Mesothelial cell of epicardium (in vitro differentiated cells): ENCODE measurements at regions not wholly inside any gene's neighbourhood (a gene's known extent, or its start where the extent isn't known, plus 50 kb on each side); places are given as distances from the start of the nearest gene placed in this dataset.

Experiments used
- DNase-seq, 2 experiments: peaks; one replicate each; pipeline ENCODE4 v3.0.0; 2021; ENCODE audit warnings: low spot score in 2 of 2; ENCODE audit not compliant: unreplicated experiment in 2 of 2
- H3K27ac Mint-ChIP-seq: 2 replicates; pipeline ENCODE4 v1.8.0; 2021; ENCODE audit warnings: mixed read lengths
- H3K27me3 Mint-ChIP-seq: 2 replicates; pipeline ENCODE4 v1.8.0; 2021; ENCODE audit warnings: low read depth, mixed read lengths
- H3K36me3 Mint-ChIP-seq: 2 replicates; pipeline ENCODE4 v1.8.0; 2021; ENCODE audit warnings: mixed read lengths
- H3K4me1 Mint-ChIP-seq: 2 replicates; pipeline ENCODE4 v1.8.0; 2021; ENCODE audit warnings: mixed read lengths
- H3K4me3 Mint-ChIP-seq: 2 replicates; pipeline ENCODE4 v1.8.0; 2021; ENCODE audit warnings: mild to moderate bottlenecking, moderate library complexity, mixed read lengths
- H3K9me3 Mint-ChIP-seq: 2 replicates; pipeline ENCODE4 v1.8.0; 2021; ENCODE audit warnings: mixed read lengths
- TF ChIP-seq, protein P1 (sequence below): fragments of 200-600 bp; sonication (generic); IDR thresholded peaks from one replicate; pipeline ENCODE4 v1.5.0; 2021; ENCODE audit warnings: antibody characterized with exemption; ENCODE audit not compliant: unreplicated experiment

- peaks cover 16% of the 10 kb centered on the region for H3K4me1 Mint-ChIP-seq
- H3K36me3 Mint-ChIP-seq: no peaks in the 10 kb centered on the region
- DNase-seq: no peak
- H3K9me3 Mint-ChIP-seq: no peaks in the 10 kb centered on the region
- no peak overlapping the region for H3K27ac Mint-ChIP-seq
- no peak overlapping the region for H3K4me3 Mint-ChIP-seq
- TF ChIP-seq, protein P1, sequence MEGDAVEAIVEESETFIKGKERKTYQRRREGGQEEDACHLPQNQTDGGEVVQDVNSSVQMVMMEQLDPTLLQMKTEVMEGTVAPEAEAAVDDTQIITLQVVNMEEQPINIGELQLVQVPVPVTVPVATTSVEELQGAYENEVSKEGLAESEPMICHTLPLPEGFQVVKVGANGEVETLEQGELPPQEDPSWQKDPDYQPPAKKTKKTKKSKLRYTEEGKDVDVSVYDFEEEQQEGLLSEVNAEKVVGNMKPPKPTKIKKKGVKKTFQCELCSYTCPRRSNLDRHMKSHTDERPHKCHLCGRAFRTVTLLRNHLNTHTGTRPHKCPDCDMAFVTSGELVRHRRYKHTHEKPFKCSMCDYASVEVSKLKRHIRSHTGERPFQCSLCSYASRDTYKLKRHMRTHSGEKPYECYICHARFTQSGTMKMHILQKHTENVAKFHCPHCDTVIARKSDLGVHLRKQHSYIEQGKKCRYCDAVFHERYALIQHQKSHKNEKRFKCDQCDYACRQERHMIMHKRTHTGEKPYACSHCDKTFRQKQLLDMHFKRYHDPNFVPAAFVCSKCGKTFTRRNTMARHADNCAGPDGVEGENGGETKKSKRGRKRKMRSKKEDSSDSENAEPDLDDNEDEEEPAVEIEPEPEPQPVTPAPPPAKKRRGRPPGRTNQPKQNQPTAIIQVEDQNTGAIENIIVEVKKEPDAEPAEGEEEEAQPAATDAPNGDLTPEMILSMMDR: no peak
- H3K27me3 Mint-ChIP-seq: no peaks in the 10 kb centered on the region
Observed at GRCh38 chr2:18980786-18981430, 377.5 kb downstream of the OSR1 start.

DNA sequence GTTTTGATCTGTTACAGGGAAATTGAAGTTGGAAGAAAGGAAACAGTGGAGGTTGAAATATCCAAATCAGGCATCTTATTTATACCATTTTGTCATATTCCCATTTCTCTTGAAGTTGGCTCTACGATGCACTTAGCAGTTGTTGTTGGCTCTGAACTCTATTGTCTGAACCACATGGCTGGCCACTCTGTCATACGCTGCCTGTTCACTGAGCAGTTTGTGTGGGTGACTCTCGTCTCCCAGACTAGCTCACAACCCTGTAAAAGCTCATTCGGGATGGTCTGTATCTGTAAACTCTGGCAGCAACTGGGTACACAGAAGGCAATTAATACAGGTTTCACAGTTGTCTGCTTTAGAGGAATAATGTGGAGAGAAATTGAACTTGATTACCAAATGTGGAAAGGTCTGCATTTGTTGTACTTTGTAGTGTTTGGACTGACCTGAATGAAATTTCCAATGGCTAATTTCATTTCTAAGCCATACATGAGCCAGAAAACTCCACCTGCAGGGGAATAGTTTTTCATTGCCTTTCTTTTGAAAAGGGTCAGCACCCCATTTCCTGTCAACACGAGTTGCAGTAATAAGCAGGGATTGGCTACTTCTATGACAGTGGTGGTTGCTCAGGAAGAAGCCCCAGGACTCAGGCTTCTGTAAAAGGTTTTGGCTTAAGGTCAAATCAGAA is 378.2 kb downstream of the OSR1 start:
- Mint-ChIP-seq H3K27ac (no peak overlapping the region), H3K4me3 (no peak overlapping the region), H3K4me1 (peaks cover 23% of the 10 kb centered on the region), H3K9me3 (no peaks in the 10 kb centered on the region), H3K27me3 (no peaks in the 10 kb centered on the region), H3K36me3 (no peaks in the 10 kb centered on the region)
- no peak for DNase-seq
- TF ChIP-seq, protein P1: no peak

- DNase-seq: no peak
- Mint-ChIP-seq H3K4me3 (no peak overlapping the region), H3K27ac (peak overlapping the region; percentile 3), H3K9me3 (peaks cover 9% of the 10 kb centered on the region), H3K27me3 (no peaks in the 10 kb centered on the region), H3K4me1 (peaks cover 23% of the 10 kb centered on the region), H3K36me3 (no peaks in the 10 kb centered on the region)
- TF ChIP-seq, protein P1: no peak
Observed at GRCh38 chr2:18977409-18977808, 381.0 kb downstream of the OSR1 start.

- peaks cover 23% of the 10 kb centered on the region for H3K4me1 Mint-ChIP-seq
- no peaks in the 10 kb centered on the region for H3K27me3 Mint-ChIP-seq
- no peaks in the 10 kb centered on the region for H3K36me3 Mint-ChIP-seq
- peak overlapping the region; percentile 42 for H3K4me3 Mint-ChIP-seq
- TF ChIP-seq, protein P1: no peak
- peaks cover 9% of the 10 kb centered on the region for H3K9me3 Mint-ChIP-seq
- DNase-seq: no peak
- H3K27ac Mint-ChIP-seq: peak overlapping the region; percentile 74
Observed at GRCh38 chr2:18976168-18976961, 382.1 kb downstream of the OSR1 start.

DNA sequence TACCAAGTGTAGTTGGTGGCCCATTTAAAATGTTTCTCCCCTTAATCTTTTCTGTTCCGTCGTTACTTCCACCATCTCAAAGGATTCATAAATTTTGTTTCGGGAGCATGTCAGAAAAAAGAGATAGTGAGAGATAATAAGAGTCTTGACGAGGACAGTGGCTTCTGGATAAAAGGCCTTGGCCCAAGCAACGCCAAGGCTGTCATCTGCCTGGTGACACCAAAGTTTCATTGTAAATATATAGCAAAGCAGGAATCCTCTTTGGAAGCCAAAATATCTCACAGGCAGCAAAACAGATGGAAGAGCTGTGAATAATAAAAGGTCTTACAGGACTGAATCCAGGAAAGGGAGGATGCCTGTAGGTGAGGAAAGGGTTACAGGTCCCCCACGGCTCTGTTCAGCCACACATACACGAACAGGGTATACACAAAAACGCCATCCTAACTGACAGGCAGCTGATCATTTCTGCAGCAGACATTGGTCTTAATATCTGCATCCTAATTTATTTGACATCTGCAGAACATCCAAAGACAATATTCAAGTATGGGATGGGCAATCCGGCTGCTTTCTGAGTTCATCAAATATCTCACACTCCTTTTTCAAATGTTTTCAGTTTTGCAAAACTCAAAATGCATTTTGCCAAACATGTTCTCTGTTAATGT is 382.8 kb downstream of the OSR1 start:
- Mint-ChIP-seq H3K36me3 (no peaks in the 10 kb centered on the region), H3K4me1 (peaks cover 23% of the 10 kb centered on the region), H3K9me3 (peaks cover 9% of the 10 kb centered on the region), H3K27me3 (no peaks in the 10 kb centered on the region), H3K4me3 (peak overlapping the region; percentile 42), H3K27ac (peak overlapping the region; percentile 74)
- TF ChIP-seq, protein P1: no peak
- no peak for DNase-seq
